Anterior cingulate cortex (tissue), 58 donors: ENCODE measurements at regions not wholly inside any gene's neighbourhood (a gene's known extent, or its start where the extent isn't known, plus 50 kb on each side); places are given as distances from the start of the nearest gene placed in this dataset.
"Not testable (repeated sequence)": the region's sequence is repeated elsewhere in the genome, so short reads cannot be mapped to it uniquely, and the experiment has no call there.

Source experiments
- DNase-seq, 58 donors: peaks; one replicate each; lab custom pipeline; 2025; lab: John Stamatoyannopoulos, UW

DNA sequence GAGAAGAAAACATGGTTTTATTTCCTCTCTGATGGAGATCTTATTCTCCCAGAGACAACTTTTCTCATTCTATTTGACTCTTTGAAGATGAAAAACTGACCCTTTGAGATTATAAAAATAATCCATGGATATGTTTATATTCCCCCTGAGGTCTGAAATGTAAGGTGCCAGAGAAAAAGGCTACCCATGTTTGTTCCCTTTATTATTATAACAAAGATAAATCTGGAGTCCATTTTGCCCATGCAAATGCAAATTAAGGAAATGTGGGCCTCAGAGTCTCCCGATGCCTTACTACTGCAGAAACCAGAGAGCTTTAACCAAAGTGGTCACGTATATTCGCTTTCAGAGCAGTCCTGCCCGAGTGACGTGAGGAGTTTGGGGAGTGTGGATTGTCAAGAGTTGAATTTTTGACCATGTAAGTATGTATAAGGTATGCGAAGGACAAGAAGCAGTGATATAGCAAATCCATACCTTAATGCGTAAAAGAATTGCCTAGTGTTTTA is 312.5 kb downstream of the RASEF start:
- DNase-seq: no peak

DNA sequence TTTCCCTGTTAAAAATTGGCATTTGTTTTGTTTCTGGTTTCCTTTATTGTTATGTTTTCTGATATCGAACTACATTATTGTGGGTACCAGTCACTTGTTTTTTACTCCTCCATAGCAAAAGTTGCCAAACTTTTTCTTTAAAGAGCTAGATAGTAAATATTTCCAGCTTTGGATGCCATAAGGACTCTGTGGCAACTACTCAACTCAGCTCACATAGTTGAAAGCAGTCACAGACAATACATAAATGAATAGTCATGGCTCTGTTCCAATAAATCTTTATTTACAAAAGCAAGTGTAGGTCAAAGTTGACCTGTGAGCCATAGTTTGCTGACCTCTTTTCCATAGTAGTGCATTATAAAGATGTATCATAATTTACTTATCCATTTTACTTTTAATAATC is 305.0 kb downstream of the RASEF start:
- DNase-seq: no peak

DNA sequence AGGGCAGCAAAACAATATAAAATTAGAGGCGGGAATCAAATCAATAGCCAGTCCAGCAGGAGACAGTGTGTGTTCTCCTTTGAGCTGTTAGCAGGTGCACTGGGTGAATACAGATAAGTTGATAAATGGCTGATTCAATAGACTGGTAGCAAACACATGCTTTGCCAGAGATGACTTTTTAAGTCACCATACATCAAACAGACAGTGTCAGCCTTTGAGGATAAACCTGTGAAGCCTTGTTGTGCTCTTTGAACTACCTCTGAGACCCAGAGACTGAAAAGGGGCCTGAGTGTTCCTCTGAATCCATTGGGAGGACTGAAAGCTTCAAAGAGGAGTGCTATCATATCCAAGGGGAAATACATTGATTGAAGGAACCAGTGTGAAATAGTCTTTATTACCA is 301.9 kb downstream of the RASEF start:
- no peak for DNase-seq

DNA sequence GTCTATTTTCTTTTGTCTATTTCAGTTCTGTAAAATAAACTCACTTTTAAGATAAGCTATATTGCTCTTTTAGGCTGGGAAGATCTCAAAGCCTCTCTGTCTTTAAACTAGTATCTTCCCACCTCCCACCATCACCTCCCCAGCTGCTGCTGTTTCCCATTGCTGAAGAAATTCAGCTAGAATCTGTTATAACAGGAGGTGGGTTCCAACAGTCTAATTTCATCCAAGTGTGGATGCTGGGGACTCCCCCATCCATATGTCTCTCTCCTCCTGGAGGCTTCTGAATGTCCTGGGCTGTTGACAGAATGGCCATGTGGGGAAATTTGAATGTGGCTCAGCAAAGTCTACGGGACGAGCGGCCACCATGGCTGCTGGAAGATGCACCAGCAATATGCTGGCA is 301.0 kb downstream of the RASEF start:
- DNase-seq: peak in 25 of 58 donors; percentile 1 to 64 (median 19)

DNA sequence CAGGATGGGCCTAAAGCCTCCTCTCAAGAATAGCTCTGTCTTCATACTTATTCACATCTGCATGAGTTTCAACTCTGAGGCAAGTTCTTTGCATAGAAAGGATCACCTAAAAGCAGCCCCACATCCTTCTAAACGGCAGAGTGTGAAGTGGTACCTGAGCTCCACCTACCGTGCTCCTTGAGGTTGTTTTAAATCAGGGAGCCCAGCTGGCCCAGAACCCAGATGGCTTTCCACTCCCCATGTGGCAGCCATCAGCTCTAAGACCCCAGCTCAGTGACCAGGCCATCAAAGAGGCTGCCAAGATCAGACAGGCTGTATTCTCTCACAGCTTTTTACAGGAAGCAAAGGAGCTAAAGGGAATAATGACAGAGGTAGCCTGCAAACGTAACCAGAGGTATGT is 299.3 kb downstream of the RASEF start:
- DNase-seq: no peak

DNA sequence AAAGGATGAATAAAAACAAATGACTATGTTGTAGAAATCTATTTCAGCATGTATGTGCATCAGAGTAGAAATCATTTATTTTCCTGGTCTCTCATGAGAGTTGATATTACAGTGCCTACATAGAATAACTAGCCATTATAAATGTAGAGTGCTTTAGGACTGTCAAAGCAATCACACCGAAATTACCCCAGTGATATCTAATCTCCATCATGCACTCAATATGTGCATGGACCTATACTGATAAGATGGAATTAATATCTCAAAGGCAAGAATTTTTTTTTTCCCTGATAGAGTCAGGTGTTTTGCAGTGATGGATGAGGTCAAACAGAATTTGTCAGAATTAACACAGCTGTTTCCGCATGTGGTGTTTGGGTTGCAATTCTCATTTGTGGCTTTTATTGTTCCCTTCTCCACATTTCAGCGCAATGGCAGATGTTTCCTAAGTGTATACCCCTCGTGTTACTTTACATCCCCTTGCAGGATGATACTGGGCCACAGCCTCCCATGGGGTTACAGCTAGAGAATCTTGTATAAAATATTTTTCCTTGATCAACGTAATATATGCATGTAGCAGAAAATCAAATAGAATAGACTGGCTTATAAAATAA is 298.8 kb downstream of the RASEF start:
- DNase-seq: no peak

DNA sequence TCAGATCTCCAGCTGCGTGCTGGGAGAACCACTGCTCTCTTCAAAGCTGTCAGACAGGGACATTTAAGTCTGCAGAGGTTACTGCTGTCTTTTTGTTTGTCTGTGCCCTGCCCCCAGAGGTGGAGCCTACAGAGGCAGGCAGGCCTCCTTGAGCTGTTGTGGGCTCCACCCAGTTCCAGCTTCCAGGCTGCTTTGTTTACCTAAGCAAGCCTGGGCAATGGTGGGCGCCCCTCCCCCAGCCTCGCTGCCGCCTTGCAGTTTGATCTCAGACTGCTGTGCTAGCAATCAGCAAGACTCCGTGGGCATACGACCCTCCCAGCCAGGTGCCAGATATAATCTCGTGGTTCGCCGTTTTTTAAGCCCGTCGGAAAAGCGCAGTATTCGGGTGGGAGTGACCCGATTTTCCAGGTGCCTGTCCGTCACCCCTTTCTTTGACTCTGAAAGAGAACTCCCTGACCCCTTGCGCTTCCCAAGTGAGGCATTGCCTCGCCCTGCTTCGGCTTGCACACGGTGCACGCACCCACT is 288.2 kb downstream of the RASEF start:
- DNase-seq: not testable (repeated sequence)

DNA sequence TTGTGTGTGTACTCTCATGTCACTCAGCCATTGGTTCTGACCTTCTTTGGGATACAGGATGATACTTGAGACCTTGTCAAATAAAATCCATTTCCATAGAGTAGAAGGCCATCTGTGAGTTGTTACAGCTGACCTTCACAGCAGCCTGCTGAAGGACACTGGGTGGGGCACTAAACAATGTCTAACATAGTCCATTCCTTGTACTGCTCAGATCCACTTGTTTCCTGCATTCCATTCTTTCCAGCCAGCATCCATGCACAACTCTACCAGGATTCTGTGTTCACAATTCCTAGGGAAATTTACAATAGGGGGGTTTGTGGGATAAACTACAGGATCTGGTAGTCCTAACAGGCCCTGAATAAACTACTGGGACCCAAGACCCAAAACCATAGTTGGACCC is 286.4 kb downstream of the RASEF start:
- no peak for DNase-seq

DNA sequence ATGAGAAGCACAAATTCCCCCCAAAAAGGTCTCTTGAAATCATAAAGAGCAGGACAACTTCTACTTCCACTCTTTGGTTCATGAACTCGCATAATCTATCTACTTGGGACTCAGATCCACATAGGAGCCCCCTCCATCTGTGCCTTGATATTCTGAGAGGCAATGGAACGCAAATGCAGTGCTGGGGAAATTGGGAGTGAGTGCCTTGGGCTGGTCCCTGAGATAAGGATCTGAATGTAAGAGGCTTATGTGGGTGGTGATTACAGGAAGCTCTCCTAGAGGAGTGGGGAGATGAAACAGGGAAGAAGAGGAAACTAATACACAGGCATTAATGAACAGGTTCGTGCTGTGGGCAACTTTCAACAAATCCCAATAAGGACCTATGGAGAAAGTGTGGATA is 285.6 kb downstream of the RASEF start:
- no peak for DNase-seq

DNA sequence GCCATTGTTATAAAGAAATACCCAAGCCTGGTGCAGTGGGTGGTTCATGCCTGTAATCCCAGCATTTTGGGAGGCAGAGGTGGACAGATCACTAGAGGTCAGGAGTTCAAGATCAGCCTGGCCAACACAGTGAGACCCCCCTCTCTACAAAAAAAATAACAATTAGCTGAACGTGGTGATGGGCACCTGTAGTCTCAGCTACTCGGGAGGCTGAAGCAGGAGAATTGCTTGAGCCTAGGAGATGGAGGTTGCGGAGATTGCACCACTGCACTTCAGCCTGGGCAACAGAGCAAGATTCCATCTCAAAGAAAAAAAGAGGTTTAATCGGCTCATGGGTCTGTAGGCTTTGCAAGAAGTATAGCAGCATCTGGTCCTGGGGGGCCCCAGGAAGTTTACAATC is 284.0 kb downstream of the RASEF start:
- not testable (repeated sequence) for DNase-seq

DNA sequence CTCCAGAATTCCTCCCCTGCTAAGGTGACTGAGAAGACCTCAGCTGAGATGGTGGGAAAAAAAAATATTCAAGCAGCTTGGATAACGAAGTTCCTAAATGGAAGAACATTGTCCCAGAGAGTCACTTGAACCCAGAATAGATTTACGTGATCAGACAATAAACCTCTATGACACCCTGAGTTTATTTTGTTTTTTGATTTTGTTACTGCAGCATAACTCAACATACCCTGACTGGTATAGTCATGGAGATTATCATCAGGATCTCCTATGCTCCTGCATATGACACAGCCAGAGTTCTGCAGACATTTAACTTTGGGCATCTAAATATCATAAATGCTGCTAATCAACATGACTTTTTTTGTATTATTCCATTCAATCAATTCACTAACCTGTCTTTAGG is 282.9 kb downstream of the RASEF start:
- no peak for DNase-seq

DNA sequence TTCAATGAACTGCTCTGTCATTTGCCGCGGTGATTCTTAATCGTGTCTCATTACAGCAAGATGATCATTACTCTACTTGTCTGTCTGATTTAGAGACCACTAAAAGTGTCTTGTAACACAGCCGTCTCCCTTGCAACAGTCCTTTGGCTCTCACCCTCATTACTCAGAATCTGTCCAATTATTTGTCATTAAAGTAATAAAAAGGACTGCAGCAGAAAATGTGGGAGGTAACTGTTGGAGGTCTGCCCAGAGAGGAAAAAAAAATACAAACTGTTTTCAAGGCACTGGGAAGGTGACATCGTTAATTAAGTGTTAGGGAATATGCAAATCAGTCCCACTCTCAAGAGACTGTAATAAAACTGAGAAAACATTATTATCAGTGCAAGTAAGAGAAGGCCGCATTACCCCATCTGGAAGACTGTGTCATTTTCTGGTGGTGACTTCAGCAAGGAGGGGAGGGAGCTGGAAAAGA is 281.0 kb downstream of the RASEF start:
- DNase-seq: no peak

DNA sequence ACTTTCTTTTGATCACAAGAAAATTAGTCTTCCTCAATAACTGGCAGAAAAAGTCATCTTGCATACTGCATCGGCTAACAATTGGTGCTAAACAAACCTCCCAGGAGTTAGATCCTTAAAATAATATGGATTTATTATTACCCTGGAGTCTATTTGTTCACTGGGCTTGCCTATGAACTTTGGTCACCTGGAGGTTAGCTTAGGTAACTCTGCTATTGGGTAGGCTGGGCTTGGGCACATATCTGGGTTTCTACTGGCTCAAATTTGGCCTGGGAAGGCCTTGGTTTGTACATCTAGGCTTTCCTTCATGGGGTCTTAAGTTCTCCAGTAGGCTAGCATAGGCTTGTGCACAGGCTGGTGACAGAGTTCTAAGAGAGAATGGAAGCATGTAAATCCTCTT is 279.9 kb downstream of the RASEF start:
- no peak for DNase-seq

DNA sequence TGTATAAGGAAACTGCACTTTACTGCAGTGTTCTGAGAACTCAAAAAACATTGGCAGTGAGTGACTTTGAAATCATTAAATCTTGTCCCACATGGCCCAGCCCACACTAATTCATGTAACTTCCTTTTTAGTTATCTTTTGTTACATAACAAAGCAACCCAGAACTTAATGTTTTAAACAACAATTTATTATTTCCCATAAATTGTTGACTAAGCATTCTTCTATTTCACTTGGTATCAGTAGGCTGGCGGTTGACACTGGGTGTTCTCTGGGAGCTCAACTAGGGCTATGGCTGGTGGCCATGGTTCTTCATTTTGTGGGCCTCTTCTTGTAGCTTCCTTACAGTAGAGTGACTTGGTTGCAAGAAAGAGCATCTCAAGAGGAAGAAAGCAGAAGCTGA is 278.4 kb downstream of the RASEF start:
- DNase-seq: no peak

DNA sequence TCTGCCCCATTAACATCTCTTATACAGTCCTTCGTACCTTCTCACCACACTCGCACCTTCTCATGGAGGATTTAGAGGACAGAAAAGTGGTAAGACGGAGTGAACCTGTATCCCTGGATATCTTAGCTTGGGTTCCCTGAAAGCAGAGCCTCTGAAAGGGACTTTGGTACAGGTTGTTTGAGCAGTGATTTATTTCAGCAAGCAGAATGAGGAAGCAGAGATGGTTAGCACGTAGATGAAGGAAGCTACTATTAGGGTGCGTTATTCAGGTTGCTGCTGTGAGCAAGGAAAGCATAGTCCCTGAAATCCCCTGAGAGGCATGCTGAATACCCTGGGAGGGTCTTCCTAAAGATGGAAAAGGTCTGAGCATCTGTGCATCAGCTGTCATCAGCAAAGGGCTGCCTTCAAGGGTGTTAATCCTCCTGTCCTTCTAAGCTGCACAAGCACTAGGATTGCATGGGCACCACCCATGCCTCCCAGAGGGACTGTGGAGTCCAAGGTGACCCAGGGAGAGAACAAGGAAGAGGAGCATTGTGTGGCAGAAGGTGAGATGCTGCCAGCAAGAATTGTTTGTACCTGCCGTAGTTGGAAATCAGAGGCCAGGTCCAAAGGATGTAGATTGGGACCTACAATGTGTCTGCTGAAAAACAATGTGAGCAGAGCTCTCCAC is 273.7 kb downstream of the RASEF start:
- no peak for DNase-seq

DNA sequence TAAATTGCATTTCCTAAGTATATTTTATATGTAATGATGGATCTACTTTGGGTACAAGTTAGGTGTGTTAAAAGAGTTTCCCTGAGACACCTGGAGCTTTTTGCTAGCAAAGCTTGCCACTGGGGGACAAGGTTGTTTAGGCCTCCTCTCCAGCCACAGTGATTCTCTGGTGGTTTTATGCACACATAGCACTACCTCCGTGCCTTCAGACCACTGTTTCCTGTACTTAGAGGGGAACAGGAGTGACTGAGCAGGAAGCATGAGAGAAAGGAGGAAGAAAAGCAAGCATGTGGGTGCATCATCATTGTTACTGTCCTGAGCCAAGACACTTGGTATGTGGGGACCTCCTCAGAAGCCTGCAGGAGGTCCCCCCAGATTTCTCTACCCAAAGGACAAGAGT is 272.1 kb downstream of the RASEF start:
- DNase-seq: no peak

DNA sequence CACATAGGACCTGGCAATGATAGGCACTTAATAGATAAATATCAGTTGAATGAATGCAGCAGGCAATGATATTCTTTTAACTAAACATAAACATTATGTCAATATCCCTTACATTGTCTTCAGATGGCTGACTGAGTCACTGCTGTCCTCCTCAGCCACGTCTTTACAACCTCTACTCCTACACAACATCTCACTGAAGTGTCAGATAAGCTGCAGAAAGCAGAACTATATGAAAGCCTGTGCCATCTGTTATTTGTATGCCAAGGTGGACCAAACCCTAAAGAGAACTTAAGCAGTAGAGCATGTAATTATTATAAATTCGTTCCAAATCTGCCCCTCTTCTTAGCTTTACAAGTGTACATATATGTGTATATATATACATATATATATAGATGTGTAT is 271.2 kb downstream of the RASEF start:
- DNase-seq: no peak

DNA sequence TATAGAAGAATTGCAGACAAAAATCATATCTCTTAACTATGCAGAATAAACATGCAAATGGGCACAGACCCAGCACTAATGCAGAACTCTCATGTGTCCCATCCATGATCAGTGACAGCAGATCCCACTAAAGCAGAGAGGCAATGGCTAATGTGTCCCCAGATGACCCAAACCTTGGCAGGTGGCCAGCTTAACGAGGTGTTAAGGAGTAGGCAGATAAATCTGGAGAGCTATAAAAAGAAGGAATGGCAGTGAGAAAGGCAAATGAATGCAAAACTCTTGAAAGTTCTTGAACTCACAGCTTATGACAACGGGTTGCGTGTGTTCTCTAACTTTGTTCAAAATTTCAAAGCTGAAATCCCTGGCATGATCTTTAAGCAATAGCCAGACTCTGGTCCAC is 265.4 kb downstream of the RASEF start:
- DNase-seq: peak in 3 of 58 donors; percentile 7 to 28 (median 10)

DNA sequence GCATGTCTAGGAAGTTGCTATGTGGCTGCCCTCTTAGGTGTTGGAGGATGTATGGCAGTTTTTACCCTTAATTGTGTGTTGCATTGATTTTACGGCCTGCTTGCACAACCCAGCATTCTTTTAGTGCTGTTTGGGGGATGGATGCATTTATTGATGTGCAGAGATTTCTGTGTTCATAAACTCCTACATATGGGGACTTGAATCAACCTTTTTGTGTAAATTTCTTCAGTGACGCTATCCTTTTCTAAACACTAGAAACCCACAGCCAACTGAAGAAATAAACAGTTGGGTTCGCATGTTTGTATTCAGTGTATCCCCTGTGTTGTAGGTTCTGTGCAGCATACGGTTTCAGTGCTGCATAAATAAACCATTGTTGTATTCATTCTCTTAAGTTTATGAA is 263.7 kb downstream of the RASEF start:
- DNase-seq: no peak

DNA sequence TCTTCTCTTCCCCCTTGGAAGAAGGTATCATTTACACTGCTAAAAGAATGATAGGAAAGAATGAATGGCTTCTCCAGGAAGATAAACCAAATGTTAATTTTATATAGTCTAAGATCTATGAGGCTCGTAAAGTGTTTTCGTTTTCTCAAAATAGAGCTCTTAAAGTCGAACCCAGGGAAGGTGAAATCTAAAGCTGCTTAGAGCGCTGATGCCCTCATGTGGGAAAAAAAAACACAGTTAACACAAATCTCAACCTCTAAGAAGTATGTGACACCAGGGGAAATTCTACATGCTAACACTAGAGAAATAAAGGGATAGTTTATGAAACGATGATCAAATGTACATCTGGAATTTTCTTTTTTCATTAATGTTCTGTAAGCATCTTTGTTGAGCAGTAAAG is 257.9 kb downstream of the RASEF start:
- DNase-seq: no peak

DNA sequence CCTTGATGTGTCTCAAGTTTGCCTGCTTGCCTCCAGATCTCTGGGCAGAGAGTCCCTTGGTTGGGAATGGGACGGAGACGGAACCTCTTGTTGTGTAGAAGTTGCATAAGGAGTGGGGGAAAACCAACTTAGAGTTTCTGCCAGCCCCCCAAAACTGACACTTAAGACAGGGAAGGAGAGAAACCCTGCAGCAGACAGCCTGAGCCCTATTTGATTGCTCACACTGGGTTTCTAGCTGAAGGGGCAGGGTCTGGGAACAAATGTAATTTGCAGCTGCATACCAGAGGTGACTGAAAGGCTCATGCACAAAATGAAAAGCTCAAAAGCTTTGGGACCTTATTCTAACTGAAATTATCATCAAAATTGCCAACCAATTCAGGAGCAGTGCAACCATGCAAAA is 254.5 kb downstream of the RASEF start:
- no peak for DNase-seq

DNA sequence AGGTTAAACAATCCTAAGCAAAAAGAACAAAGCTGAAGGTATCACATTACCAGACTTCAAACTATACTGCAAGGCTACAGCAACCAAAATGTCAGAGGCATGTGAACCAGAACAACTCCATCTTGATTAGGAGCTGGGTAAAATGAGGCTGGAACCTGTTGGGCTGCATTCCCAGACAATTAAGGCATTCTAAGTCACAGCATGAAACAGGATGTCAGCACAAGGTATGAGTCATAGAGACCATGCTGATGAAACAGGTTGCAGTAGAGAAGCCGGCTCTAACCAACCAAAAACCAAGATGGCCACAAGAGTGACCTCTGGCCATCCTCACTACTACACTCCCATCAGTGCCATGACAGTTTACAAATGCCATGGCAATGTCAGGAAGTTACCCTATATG is 252.0 kb downstream of the RASEF start:
- no peak for DNase-seq
